IMR-90 (cell line): ENCODE measurements at regions not wholly inside any gene's neighbourhood (a gene's known extent, or its start where the extent isn't known, plus 50 kb on each side); places are given as distances from the start of the nearest gene placed in this dataset.

Source experiments
- ATAC-seq: fragments of 200-7000 bp; cut with Tn5 transposase; 2 replicates; pipeline ENCODE4 v1.9.1; 2020; ENCODE audit warnings: low read depth, mild to moderate bottlenecking, moderate library complexity
- BruUV-seq: library from RNA; stranded (reverse); fragments of 400-500 nt; replicated peaks from 2 replicates; lab custom pipeline; 2021; lab: Mats Ljungman, UMichigan
- CTCF ChIA-PET: fragments of 300-600 bp; formaldehyde crosslinking; extraction: SDS; loops from one replicate; lab custom pipeline; 2021; ENCODE audit warnings: antibody characterized with exemption; lab: Yijun Ruan, JAX
- POLR2A ChIA-PET: fragments of 300-600 bp; sonication (Branson Sonifier 250); formaldehyde crosslinking; loops from one replicate; lab custom pipeline; 2022; ENCODE audit warnings: antibody characterized with exemption; ENCODE audit not compliant: unreplicated experiment; lab: Charles Lee
- DNase-seq: peaks from one replicate; pipeline ENCODE4 v3.0.0; 2013
- H2AFZ ChIP-seq: replicated peaks from 2 replicates; pipeline ENCODE3; 2013; ENCODE audit warnings: low read length, mild to moderate bottlenecking; ENCODE audit not compliant: poor library complexity
- H2AK5ac ChIP-seq: 2 replicates; pipeline ENCODE4 v1.6.1; 2013; ENCODE audit warnings: low read depth, low read length, inconsistent platforms
- H2AK9ac ChIP-seq: replicated peaks from 2 replicates; pipeline ENCODE3; 2013; ENCODE audit warnings: mild to moderate bottlenecking, low read depth, low read length, moderate library complexity; ENCODE audit not compliant: poor library complexity
- H2BK120ac ChIP-seq: 2 replicates; pipeline ENCODE4 v1.6.1; 2013; ENCODE audit warnings: low read depth, low read length, inconsistent platforms
- H2BK15ac ChIP-seq: 3 replicates; pipeline ENCODE4 v1.6.1; 2013; ENCODE audit warnings: low read depth, low read length, inconsistent platforms
- H2BK20ac ChIP-seq: 2 replicates; pipeline ENCODE4 v1.6.1; 2013; ENCODE audit warnings: low read depth, mild to moderate bottlenecking, inconsistent platforms, low read length, moderate library complexity
- H2BK5ac ChIP-seq: 2 replicates; pipeline ENCODE4 v1.6.1; 2013; ENCODE audit warnings: mild to moderate bottlenecking, low read depth, low read length, inconsistent platforms; ENCODE audit not compliant: poor library complexity, severe bottlenecking
- H3K14ac ChIP-seq: replicated peaks from 2 replicates; pipeline ENCODE4 v1.6.1; 2013; ENCODE audit warnings: low read depth, low read length, inconsistent platforms
- H3K18ac ChIP-seq: 2 replicates; pipeline ENCODE4 v1.6.1; 2013; ENCODE audit warnings: low read depth, low read length, control low read depth
- H3K23ac ChIP-seq: 2 replicates; pipeline ENCODE4 v1.6.1; 2013; ENCODE audit warnings: low read depth, low read length, inconsistent platforms
- H3K27ac ChIP-seq: 2 replicates; pipeline ENCODE4 v1.5.1; 2013; ENCODE audit warnings: mild to moderate bottlenecking, control low read depth, low read length; ENCODE audit not compliant: insufficient read depth
- H3K27me3 ChIP-seq: 2 replicates; pipeline ENCODE4 v1.6.1; 2013; ENCODE audit warnings: low read length; ENCODE audit not compliant: control insufficient read depth, insufficient read depth
- H3K36me3 ChIP-seq: 2 replicates; pipeline ENCODE4 v1.6.1; 2013; ENCODE audit warnings: low read length, mixed read lengths; ENCODE audit not compliant: control insufficient read depth, insufficient read depth
- H3K4ac ChIP-seq: 2 replicates; pipeline ENCODE4 v1.6.1; 2013; ENCODE audit warnings: low read depth, low read length, inconsistent platforms
- H3K4me1 ChIP-seq: 2 replicates; pipeline ENCODE4 v1.6.1; 2013; ENCODE audit warnings: low read length, mixed read lengths; ENCODE audit not compliant: control insufficient read depth, insufficient read depth
- H3K4me2 ChIP-seq: 2 replicates; pipeline ENCODE4 v1.6.1; 2013; ENCODE audit warnings: low read depth, mild to moderate bottlenecking, control low read depth, low read length, moderate library complexity
- H3K4me3 ChIP-seq: 2 replicates; pipeline ENCODE4 v1.5.1; 2013; ENCODE audit warnings: low read depth, mild to moderate bottlenecking, control low read depth, low read length, moderate library complexity; ENCODE audit not compliant: insufficient read depth
- H3K56ac ChIP-seq: 2 replicates; pipeline ENCODE4 v1.6.1; 2013; ENCODE audit warnings: low read length, inconsistent platforms; ENCODE audit not compliant: insufficient read depth; ENCODE audit errors: extremely low read depth
- H3K79me1 ChIP-seq, 2 experiments: 2 replicates each; pipeline ENCODE4 v1.6.1; 2013; ENCODE audit warnings: low read length in 2 of 2, inconsistent platforms in 1 of 2, low read depth in 1 of 2
- H3K9ac ChIP-seq: 2 replicates; pipeline ENCODE4 v1.6.1; 2013; ENCODE audit warnings: low read depth, low read length, control low read depth
- H3K9me1 ChIP-seq: 2 replicates; pipeline ENCODE4 v1.6.1; 2013; ENCODE audit warnings: low read length, inconsistent platforms; ENCODE audit not compliant: insufficient read depth
- H3K9me3 ChIP-seq: 2 replicates; pipeline ENCODE4 v1.6.1; 2013; ENCODE audit warnings: low read length; ENCODE audit not compliant: control insufficient read depth, insufficient read depth
- H4K20me1 ChIP-seq: 2 replicates; pipeline ENCODE4 v1.6.1; 2013; ENCODE audit warnings: low read length, inconsistent platforms; ENCODE audit not compliant: insufficient read depth
- H4K5ac ChIP-seq: 2 replicates; pipeline ENCODE4 v1.6.1; 2013; ENCODE audit warnings: mild to moderate bottlenecking, low read depth, low read length, control low read depth
- H4K8ac ChIP-seq, 2 experiments: 2 replicates each; pipeline ENCODE4 v1.6.1; 2013; ENCODE audit warnings: low read depth in 2 of 2, low read length in 2 of 2, control low read depth in 1 of 2, inconsistent platforms in 1 of 2
- H4K91ac ChIP-seq: 2 replicates; pipeline ENCODE4 v1.6.1; 2013; ENCODE audit warnings: low read depth, low read length, inconsistent platforms; ENCODE audit not compliant: insufficient read depth
- CEBPB ChIP-seq: IDR thresholded peaks from 2 replicates; pipeline ENCODE4 v1.6.1; 2012; ENCODE audit warnings: low read depth, low read length, improper control_type of control experiment
- MAZ ChIP-seq: IDR thresholded peaks from 2 replicates; pipeline ENCODE4 v1.6.1; 2012; ENCODE audit warnings: low read depth, mild to moderate bottlenecking, low read length, improper control_type of control experiment, moderate library complexity, borderline replicate concordance
- dilution Hi-C: fragments of 300-500 bp; cut with HindIII; formaldehyde crosslinking; loops from one replicate; pipeline ENCODE4 v1.14.3; 2018; ENCODE audit warnings: low sequenced_read_pairs; ENCODE audit not compliant: unreplicated experiment
- in situ Hi-C: fragments of 300-500 bp; cut with MboI; formaldehyde crosslinking; loops from 3 replicates; pipeline ENCODE4 v1.14.3; 2019; ENCODE audit warnings: low sequenced_read_pairs, inconsistent platforms, mixed read lengths
- intact Hi-C: fragments of 100-400 bp; cut with micrococcal nuclease; formaldehyde crosslinking; loops from 2 replicates; pipeline ENCODE4 v1.10.0; 2022

- no peak overlapping the region for H2BK15ac ChIP-seq
- no peak overlapping the region for H2AK9ac ChIP-seq
- H3K18ac ChIP-seq, result peak overlapping the region; percentile 39; the same call in 1 of the 2 replicates
- H4K20me1 ChIP-seq, result no peaks in the 10 kb centered on the region
- no peak overlapping the region for H3K9ac ChIP-seq
- ChIA-PET POLR2A (no interaction called here), CTCF (interaction anchor here (1.0 to 1.5 kb wide), 2 partner anchors 17 to 21 kb away, joined by 3 read pairs; no protein-coding TSS in a partner anchor)
- in situ Hi-C loops, result no loop called here
- H2BK20ac ChIP-seq, result no peak overlapping the region
- no peaks in the 10 kb centered on the region for H3K27me3 ChIP-seq
- H4K8ac ChIP-seq, result no peak overlapping the region; a peak in 1 of 4 replicates
- DNase-seq (peak; percentile 25), ATAC-seq (no peak)
- H3K4ac ChIP-seq, result no peak overlapping the region
- BruUV-seq, result no TSS peak
- H3K56ac ChIP-seq, result no peak overlapping the region
- H4K91ac ChIP-seq, result no peak overlapping the region
- H3K36me3 ChIP-seq, result no peaks in the 10 kb centered on the region
- TF ChIP-seq CEBPB (peak; percentile 49), MAZ (no peak)
- H2BK120ac ChIP-seq, result no peak overlapping the region
- H4K5ac ChIP-seq, result no peak overlapping the region
- dilution Hi-C loops, result no loop called here
- H3K9me3 ChIP-seq, result 0 out of 2 replicates have a peak, but pooled peaks cover 2% of the 10 kb centered on the region
- no peak overlapping the region for H3K4me2 ChIP-seq
- H3K79me1 ChIP-seq, result no peaks in the 10 kb centered on the region
- no peaks in the 10 kb centered on the region for H3K9me1 ChIP-seq
- no peak overlapping the region for H2AK5ac ChIP-seq
- no peak overlapping the region for H2AFZ ChIP-seq
- H2BK5ac ChIP-seq, result peak overlapping the region; percentile 61
- H3K27ac ChIP-seq, result no peak overlapping the region
- H3K4me1 ChIP-seq, result peaks cover 3% of the 10 kb centered on the region; the same call in 1 of the 2 replicates
- H3K14ac ChIP-seq, result no peak overlapping the region
- no peak overlapping the region for H3K23ac ChIP-seq
- no peak overlapping the region for H3K4me3 ChIP-seq
- intact Hi-C loops, result loop anchor here (5.0 kb wide), 1 partner anchor 489 kb away; the partner anchor contains the start of gene TLE4
Measured at GRCh38 chr9:80061096-80061495, 489.3 kb downstream of the TLE4 start.
